Heart right ventricle (tissue), 16 donors: ENCODE measurements at regions not wholly inside any gene's neighbourhood (a gene's known extent, or its start where the extent isn't known, plus 50 kb on each side); places are given as distances from the start of the nearest gene placed in this dataset.

Experiments used
- ATAC-seq, 8 donors: fragments of 200-7000 bp; cut with Tn5 transposase; one replicate each; pipeline ENCODE4 v1.9.1; 2020; ENCODE audit warnings: mild to moderate bottlenecking in 8 of 8, moderate library complexity in 8 of 8, moderate number of reproducible peaks in 1 of 8
- DNase-seq, 2 donors: peaks; one replicate each; pipeline ENCODE4 v3.0.0-alpha.2; 2020
- H3K27ac ChIP-seq, 10 donors: fragments of 200-600 bp; sonication (generic) in 2 of 10; one replicate each; pipeline versions ENCODE4 v1.5.0 to v1.8.0; 2020 to 2022; ENCODE audit warnings: mild to moderate bottlenecking in 3 of 10
- H3K27me3 ChIP-seq, 7 donors: fragments of 200-600 bp; one replicate each; pipeline ENCODE4 v1.8.0; 2021 to 2022; ENCODE audit warnings: mild to moderate bottlenecking in 2 of 7
- H3K36me3 ChIP-seq, 9 donors: fragments of 200-600 bp; sonication (generic) in 1 of 9; one replicate each; pipeline versions ENCODE4 v1.5.0 to v1.8.0; 2020 to 2022; ENCODE audit warnings: mild to moderate bottlenecking in 2 of 9
- H3K4me1 ChIP-seq, 9 donors: fragments of 200-600 bp; sonication (generic) in 1 of 9; one replicate each; pipeline versions ENCODE4 v1.5.0 to v1.8.0; 2020 to 2022; ENCODE audit warnings: mild to moderate bottlenecking in 4 of 9
- H3K4me3 ChIP-seq, 10 donors: fragments of 200-600 bp; sonication (generic) in 2 of 10; one replicate each; pipeline versions ENCODE4 v1.5.0 to v1.8.0; 2020 to 2022; ENCODE audit warnings: mild to moderate bottlenecking in 7 of 10, moderate library complexity in 2 of 10
- H3K9me3 ChIP-seq, 11 donors: fragments of 200-600 bp in 10 of 11; sonication (generic) in 2 of 11; one replicate each; pipeline versions ENCODE4 v1.5.0 to v1.8.0; 2013 to 2022; ENCODE audit warnings: mild to moderate bottlenecking in 2 of 11, control low read depth in 1 of 11, moderate library complexity in 1 of 11
- WGBS, 2 donors: extraction: QIAGEN DNeasy Blood & Tissue Kit; methylation state at CpG; one replicate each; pipeline ENCODE4 v1.1.7; 2013; ENCODE audit warnings: inconsistent platforms in 1 of 2; 5-methylcytosine and 5-hydroxymethylcytosine counted together
- intact Hi-C, 10 donors: fragments of 100-400 bp; cut with DNase I; formaldehyde crosslinking; loops; one replicate each; pipeline versions ENCODE4 v1.11.1 to v1.14.2; 2022
- TF ChIP-seq, protein P1 (sequence below), 9 donors: fragments of 200-600 bp; sonication (generic) in 2 of 9; IDR thresholded peaks; one replicate each; pipeline versions ENCODE4 v1.5.0 to v1.8.0; 2021 to 2022; ENCODE audit warnings: antibody characterized with exemption in 9 of 9, mild to moderate bottlenecking in 5 of 9, moderate library complexity in 1 of 9
- donor health status: Arrhythmogenic right ventricular cardiomyopathy.
- donor health status: ischemic (EF 13 %, LVEDD 7.1; RV severe dilation, severe dysfunction).
- donor health status: healthy with polysubstance abuse.
- donor health status: DM: no; HTN: yes; CAD: no.
- donor health status: DM: no; HTN: no; CAD: no.
- donor health status: ischemic (EF 25% LVEDD 6.9; RV normal size, moderate dysfunction).
- donor health status: ischemic (EF 25% LVEDD 5.7; RV mildly dilated, moderate dysfunction).
- donor health status: healthy.
- donor health status: DM: yes; HTN: yes; CAD: no.
- donor health status: Ischemic cardiomyopathy.
- donor health status: ischemic (EF 35%, LVEDD 5.7; RV mildly dilated, moderate dysfunction).
- donor health status: nonischemic (EF 11% LVEDD 7.7; RV severe dilation, severe dysfunction).
- donor health status: DM: yes; HTN: yes; CAD: no.
- donor health status: PGD.
- donor health status: ischemic (EF 29% LVEDD 5.4; RV normal size, mild dysfunction).
- donor health status: nonischemic (EF 23%, LVEDD 6.1; RV moderate dilation, normal function).

DNA sequence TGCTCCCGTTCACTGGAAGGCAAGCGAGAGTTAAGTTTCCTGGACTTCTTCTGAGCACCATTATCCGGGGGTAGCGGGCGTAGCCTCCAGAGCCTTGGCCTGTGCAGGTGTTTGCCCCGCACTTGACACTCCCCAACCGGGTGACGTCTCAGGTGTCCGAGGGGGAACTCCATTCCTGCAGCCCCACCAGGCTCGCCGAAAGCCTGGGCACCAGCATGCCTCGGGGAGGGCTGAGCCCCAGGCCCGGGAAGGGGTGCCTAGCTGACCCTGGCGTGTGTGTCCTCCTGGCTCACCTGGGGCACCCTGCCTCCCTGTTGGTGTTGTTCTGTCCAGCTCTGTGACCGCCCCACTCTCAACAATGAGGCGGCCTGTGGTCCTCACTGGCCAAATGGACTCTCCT lies 109.4 kb upstream of the GPR26 start:
- H3K36me3 ChIP-seq: no peaks in the 10 kb centered on the region
- intact Hi-C loops: loop anchor here in 8 of 10 donors (1.0 to 10.0 kb wide), 6 partner anchors 424 to 1262 kb away; no protein-coding TSS in a partner anchor
- no peak overlapping the region for H3K27ac ChIP-seq
- WGBS, 2 donors: 79 to 80% methylated on average over 16 of the region's 16 CpGs
- no peaks in the 10 kb centered on the region for H3K4me1 ChIP-seq
- TF ChIP-seq, protein P1, sequence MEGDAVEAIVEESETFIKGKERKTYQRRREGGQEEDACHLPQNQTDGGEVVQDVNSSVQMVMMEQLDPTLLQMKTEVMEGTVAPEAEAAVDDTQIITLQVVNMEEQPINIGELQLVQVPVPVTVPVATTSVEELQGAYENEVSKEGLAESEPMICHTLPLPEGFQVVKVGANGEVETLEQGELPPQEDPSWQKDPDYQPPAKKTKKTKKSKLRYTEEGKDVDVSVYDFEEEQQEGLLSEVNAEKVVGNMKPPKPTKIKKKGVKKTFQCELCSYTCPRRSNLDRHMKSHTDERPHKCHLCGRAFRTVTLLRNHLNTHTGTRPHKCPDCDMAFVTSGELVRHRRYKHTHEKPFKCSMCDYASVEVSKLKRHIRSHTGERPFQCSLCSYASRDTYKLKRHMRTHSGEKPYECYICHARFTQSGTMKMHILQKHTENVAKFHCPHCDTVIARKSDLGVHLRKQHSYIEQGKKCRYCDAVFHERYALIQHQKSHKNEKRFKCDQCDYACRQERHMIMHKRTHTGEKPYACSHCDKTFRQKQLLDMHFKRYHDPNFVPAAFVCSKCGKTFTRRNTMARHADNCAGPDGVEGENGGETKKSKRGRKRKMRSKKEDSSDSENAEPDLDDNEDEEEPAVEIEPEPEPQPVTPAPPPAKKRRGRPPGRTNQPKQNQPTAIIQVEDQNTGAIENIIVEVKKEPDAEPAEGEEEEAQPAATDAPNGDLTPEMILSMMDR (IDR thresholded peaks at IDR 0.05): no peak
- no peaks in the 10 kb centered on the region for H3K9me3 ChIP-seq
- DNase-seq (no peak), ATAC-seq (no peak)
- peaks cover 6 to 61% (median 41%) of the 10 kb centered on the region in 7 donors for H3K27me3 ChIP-seq
- H3K4me3 ChIP-seq: no peak overlapping the region

DNA sequence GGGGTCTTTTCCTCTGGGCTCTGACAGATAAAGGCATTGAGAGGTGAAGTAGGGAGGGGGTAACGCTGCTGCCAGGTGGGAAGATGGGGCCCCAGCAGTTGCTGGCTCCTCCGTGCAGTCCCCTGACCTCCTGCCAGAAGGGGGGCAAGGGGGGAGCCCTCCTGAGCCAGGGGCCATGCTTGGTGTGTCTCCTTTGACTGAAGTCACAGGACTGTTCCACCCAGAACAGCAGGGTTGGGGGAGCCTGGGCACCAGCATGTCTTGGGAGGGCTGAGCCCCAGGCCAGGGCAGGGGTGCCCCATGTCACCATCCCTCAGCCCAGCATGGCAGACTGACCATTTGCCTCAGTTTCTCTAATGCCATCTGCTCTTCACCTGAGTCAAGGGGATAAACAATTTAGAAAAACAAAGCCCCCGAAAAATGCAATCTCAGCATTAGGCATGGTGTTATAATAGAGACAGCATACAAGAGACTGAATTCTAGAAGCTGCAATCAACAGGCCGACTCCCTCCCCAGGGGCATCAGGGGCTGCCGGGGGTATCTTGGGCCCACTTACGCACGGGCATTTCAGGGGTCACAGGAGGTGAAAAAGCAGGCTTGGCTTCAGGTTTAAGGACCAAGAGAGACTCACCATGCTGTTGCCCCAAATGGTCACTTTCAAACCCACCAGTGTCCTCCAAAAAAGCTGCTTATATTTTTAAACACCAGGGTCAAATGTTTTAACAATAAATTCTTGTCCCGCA lies 108.6 kb upstream of the GPR26 start:
- DNase-seq: no peak
- Histone ChIP-seq H3K27ac (no peak overlapping the region), H3K36me3 (no peaks in the 10 kb centered on the region), H3K27me3 (peaks cover 6 to 64% (median 35%) of the 10 kb centered on the region in 7 donors), H3K4me1 (no peaks in the 10 kb centered on the region), H3K9me3 (no peaks in the 10 kb centered on the region), H3K4me3 (no peak overlapping the region)
- 64% methylated on average over 8 of the region's 8 CpGs for WGBS, 2 donors
- intact Hi-C loops: loop anchor here in 8 of 10 donors (1.0 to 10.0 kb wide), 8 partner anchors 425 to 1263 kb away; no protein-coding TSS in a partner anchor
- no peak for ATAC-seq
- TF ChIP-seq, protein P1 (IDR thresholded peaks at IDR 0.05): no peak

DNA sequence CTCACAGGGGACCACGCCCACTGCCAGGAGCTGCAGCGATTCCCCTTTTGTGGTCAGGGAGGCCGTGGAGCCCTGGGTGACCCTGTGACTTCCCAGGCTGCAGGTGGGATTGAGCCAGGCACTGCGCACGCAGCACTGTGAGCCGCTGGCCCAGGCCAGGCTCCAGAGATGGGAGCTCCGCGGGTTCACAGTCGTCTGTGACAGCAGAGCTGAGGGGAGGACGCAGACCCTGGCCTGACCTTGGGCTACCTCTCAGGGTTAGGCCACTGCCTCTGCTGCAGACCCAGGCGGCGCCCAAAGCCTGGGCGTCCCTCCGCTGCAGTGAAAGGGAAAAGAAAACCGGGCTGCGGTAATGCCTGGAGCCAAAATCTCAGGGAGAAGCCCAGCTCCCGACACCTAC lies 107.5 kb upstream of the GPR26 start:
- WGBS, 2 donors: 74 to 78% methylated on average over 17 of the region's 17 CpGs
- Histone ChIP-seq H3K36me3 (no peaks in the 10 kb centered on the region), H3K4me3 (no peak overlapping the region), H3K9me3 (no peaks in the 10 kb centered on the region), H3K27me3 (peaks cover 6 to 63% (median 30%) of the 10 kb centered on the region in 7 donors), H3K4me1 (no peaks in the 10 kb centered on the region), H3K27ac (no peak overlapping the region)
- ATAC-seq: peak in 1 of 8 donors; percentile 34
- intact Hi-C loops: loop anchor here (1.0 to 10.0 kb wide), 9 partner anchors 425 to 1264 kb away; no protein-coding TSS in a partner anchor
- TF ChIP-seq, protein P1 (IDR thresholded peaks at IDR 0.05): no peak
- DNase-seq: no peak

DNA sequence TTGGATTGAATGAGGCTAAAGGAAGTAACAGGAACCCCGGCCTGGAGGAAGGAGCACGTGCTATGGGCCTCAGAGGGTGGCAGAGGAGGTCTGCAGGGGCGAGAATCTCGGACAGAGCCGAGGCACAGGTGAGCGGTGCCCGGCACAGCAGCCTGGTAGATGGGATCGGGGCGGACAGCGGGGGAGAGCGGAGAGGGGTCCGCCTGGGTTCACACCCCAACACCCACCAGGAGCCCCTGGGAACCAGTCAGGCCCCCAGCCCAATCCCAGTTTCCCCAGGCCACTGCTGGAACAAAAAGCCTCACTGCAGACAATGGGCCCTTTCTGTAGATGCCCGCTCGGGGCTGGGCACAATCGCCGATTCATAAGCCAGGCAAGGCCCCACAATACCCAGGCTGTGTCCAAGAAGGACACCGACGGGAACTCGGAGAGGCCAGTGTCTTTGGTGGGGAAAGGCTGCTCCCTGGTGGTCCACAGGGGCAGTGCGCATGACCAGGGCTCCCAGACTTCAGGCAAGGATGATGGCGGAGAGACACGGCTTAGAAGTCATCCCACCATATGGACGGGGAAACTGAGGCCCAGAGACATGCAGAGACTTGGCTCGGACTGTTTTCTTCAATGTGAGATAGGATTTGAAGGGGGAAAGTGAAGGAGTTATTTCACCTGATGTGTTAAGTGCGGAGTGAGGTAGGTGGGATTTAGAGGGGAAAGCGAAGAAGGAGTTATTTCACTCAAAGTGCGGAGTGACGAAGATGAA lies 106.9 kb upstream of the GPR26 start:
- intact Hi-C loops: loop anchor here (1.0 to 10.0 kb wide), 9 partner anchors 426 to 1264 kb away; no protein-coding TSS in a partner anchor
- H3K4me3 ChIP-seq: no peak overlapping the region
- H3K27me3 ChIP-seq: peaks cover 6 to 58% (median 25%) of the 10 kb centered on the region in 7 donors
- WGBS, 2 donors: 51% methylated on average over 27 to 28 of the region's 28 CpGs
- H3K4me1 ChIP-seq: no peaks in the 10 kb centered on the region
- no peaks in the 10 kb centered on the region for H3K9me3 ChIP-seq
- peak; percentile 72 to 94 (median 84) for ATAC-seq
- no peak overlapping the region for H3K27ac ChIP-seq
- peak; percentile 54 to 70 for DNase-seq
- TF ChIP-seq, protein P1 (IDR thresholded peaks at IDR 0.05): peak; percentile 87 to 99 (median 97)
- H3K36me3 ChIP-seq: no peaks in the 10 kb centered on the region
